HG03558 (cell line): ENCODE measurements at regions not wholly inside any gene's neighbourhood (a gene's known extent, or its start where the extent isn't known, plus 50 kb on each side); places are given as distances from the start of the nearest gene placed in this dataset.

Experiments
- ATAC-seq: cut with Tn5 transposase; IDR thresholded peaks from one replicate; pipeline ENCODE4 v1.9.1; 2021; ENCODE audit warnings: moderate number of reproducible peaks; ENCODE audit not compliant: unreplicated experiment; ENCODE audit errors: extremely low read depth

- no peak for ATAC-seq
Observed at GRCh38 chr7:131222171-131222570, 105.5 kb upstream of the MKLN1 start.

- ATAC-seq = no peak
Observed at GRCh38 chr7:131223151-131223550, 104.5 kb upstream of the MKLN1 start.

GRCh38 chr7:131224996-131225395 is 102.7 kb upstream of the MKLN1 start:
- ATAC-seq = no peak

GRCh38 chr7:131225619-131226513 is 101.8 kb upstream of the MKLN1 start:
- no peak for ATAC-seq

- ATAC-seq = no peak
Observed at GRCh38 chr7:131226514-131226865, 101.2 kb upstream of the MKLN1 start.

- ATAC-seq = peak; percentile 48
Observed at GRCh38 chr7:131231381-131232220, 96.1 kb upstream of the MKLN1 start.

- ATAC-seq = no peak
Observed at GRCh38 chr7:131232768-131233167, 94.9 kb upstream of the MKLN1 start.

GRCh38 chr7:131233193-131233592 is 94.5 kb upstream of the MKLN1 start:
- ATAC-seq = no peak

GRCh38 chr7:131234719-131235488 is 92.8 kb upstream of the MKLN1 start:
- no peak for ATAC-seq

GRCh38 chr7:131235489-131236317 is 92.0 kb upstream of the MKLN1 start:
- no peak for ATAC-seq

GRCh38 chr7:131236318-131236672 is 91.4 kb upstream of the MKLN1 start:
- no peak for ATAC-seq

GRCh38 chr7:131238347-131238931 is 89.2 kb upstream of the MKLN1 start:
- no peak for ATAC-seq

- no peak for ATAC-seq
Observed at GRCh38 chr7:131241386-131241785, 86.3 kb upstream of the MKLN1 start.

GRCh38 chr7:131242123-131242650 is 85.5 kb upstream of the MKLN1 start:
- no peak for ATAC-seq

- no peak for ATAC-seq
Observed at GRCh38 chr7:131244259-131244852, 83.3 kb upstream of the MKLN1 start.

GRCh38 chr7:131249003-131249402 is 78.7 kb upstream of the MKLN1 start:
- no peak for ATAC-seq

GRCh38 chr7:131249483-131249882 is 78.2 kb upstream of the MKLN1 start:
- no peak for ATAC-seq

GRCh38 chr7:131250331-131250730 is 77.3 kb upstream of the MKLN1 start:
- ATAC-seq = no peak

- no peak for ATAC-seq
Observed at GRCh38 chr7:131251371-131251770, 76.3 kb upstream of the MKLN1 start.
